Activated T-helper 17 cell treated with anti-CD3 and anti-CD28 coated beads, Interleukin-2, amount 50 U/mL, for 72 hours (primary cell): ENCODE measurements at regions not wholly inside any gene's neighbourhood (a gene's known extent, or its start where the extent isn't known, plus 50 kb on each side); places are given as distances from the start of the nearest gene placed in this dataset.

ENCODE experiments used
- ATAC-seq: fragments of 150-1000 bp; cut with Tn5 transposase; replicated peaks from 2 replicates; pipeline ENCODE4 v1.10.0; 2021; ENCODE audit warnings: mild to moderate bottlenecking, moderate library complexity
- H3K27ac Mint-ChIP-seq: one replicate; pipeline ENCODE4 v1.8.0; 2022; ENCODE audit warnings: mixed read lengths
- H3K27me3 Mint-ChIP-seq: one replicate; pipeline ENCODE4 v1.8.0; 2022; ENCODE audit warnings: mixed read lengths
- H3K36me3 Mint-ChIP-seq: one replicate; pipeline ENCODE4 v1.8.0; 2022; ENCODE audit warnings: low read depth, mild to moderate bottlenecking, mixed read lengths
- H3K4me1 Mint-ChIP-seq: one replicate; pipeline ENCODE4 v1.8.0; 2022; ENCODE audit warnings: mixed read lengths
- H3K4me3 Mint-ChIP-seq: one replicate; pipeline ENCODE4 v1.8.0; 2022; ENCODE audit warnings: mild to moderate bottlenecking, mixed read lengths
- H3K9me3 Mint-ChIP-seq: one replicate; pipeline ENCODE4 v1.8.0; 2022; ENCODE audit warnings: mixed read lengths

DNA sequence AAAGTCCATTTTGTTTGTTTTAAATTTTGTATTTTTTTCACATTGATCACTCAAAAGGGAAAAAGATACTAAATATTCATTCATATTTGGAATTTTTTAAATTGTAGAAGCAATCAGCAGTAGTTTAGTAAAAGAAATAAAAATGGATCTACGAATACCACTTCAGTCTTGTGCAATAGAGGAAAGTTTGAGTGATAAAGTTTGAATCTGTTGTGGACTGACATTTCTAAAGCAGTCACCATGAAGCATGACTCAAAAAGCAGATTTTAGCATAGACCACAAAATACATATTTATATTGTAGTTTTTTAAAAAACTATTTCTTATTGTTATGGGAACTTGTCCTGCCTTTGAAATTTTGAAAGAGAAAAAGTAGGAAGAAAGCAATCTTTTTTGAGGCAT, 520.5 kb upstream of the ZEB2 start:
- Mint-ChIP-seq H3K4me3 (no peak overlapping the region), H3K27ac (no peak overlapping the region), H3K9me3 (no peaks in the 10 kb centered on the region), H3K27me3 (no peaks in the 10 kb centered on the region), H3K36me3 (no peaks in the 10 kb centered on the region), H3K4me1 (no peaks in the 10 kb centered on the region)
- ATAC-seq: no peak

GRCh38 chr2:145038041-145038525, 518.2 kb upstream of the ZEB2 start:
- Mint-ChIP-seq H3K36me3 (no peaks in the 10 kb centered on the region), H3K4me1 (no peaks in the 10 kb centered on the region), H3K9me3 (no peaks in the 10 kb centered on the region), H3K4me3 (no peak overlapping the region), H3K27ac (no peak overlapping the region), H3K27me3 (no peaks in the 10 kb centered on the region)
- no peak for ATAC-seq

DNA sequence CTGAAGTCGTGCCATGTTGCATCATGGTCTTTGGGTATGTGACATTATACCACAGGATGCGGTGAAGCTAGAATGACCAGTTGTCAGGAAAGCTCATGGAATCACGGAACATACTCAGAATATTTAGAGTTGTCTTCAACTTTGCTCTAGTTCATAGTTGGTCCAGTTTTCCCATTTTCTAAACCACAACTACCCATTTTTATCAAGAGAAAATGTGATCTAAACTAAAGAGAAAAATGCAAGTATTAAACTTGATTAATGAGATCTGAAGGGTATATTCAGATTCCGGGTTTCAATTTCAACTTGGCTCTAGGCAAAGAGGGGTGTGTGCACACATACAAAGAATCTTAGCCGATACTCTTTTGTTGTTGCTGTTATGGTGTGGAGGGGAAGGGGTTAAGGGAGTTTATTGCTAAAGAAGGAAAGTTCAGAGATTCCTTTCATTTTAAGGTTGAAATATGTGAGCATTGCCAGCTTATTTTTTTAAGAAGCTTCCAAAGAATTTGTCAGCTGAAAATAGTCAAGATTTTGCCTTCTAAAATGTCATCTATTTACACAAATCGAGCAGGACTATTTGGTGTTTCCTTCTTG, 516.6 kb upstream of the ZEB2 start:
- no peaks in the 10 kb centered on the region for H3K4me1 Mint-ChIP-seq
- no peak overlapping the region for H3K4me3 Mint-ChIP-seq
- H3K27me3 Mint-ChIP-seq: no peaks in the 10 kb centered on the region
- no peaks in the 10 kb centered on the region for H3K9me3 Mint-ChIP-seq
- H3K36me3 Mint-ChIP-seq: no peaks in the 10 kb centered on the region
- no peak overlapping the region for H3K27ac Mint-ChIP-seq
- ATAC-seq: no peak

- Mint-ChIP-seq H3K27me3 (no peaks in the 10 kb centered on the region), H3K4me1 (no peaks in the 10 kb centered on the region), H3K4me3 (no peak overlapping the region), H3K9me3 (no peaks in the 10 kb centered on the region), H3K27ac (no peak overlapping the region), H3K36me3 (no peaks in the 10 kb centered on the region)
- no peak for ATAC-seq
Observed at GRCh38 chr2:145034511-145034910, 514.6 kb upstream of the ZEB2 start.

DNA sequence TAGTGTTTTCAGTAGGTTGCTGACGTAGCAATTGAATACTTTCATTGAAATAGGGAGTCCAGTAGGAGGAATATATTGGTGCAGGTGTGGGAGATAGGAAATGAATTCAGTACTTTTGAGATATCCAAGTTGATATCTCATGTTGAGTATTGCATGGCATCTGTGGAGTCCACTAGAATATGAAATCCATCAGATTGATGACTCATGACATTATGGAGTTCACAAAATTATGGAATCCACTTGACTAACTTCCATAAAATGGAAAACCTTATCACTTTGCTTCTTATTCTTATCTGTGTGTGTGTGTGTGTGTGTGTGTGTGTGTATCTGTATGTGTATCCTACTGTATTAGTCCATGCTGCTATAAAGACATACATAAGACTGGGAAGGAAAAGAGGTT, 513.5 kb upstream of the ZEB2 start:
- Mint-ChIP-seq H3K27me3 (peaks cover 3% of the 10 kb centered on the region), H3K27ac (no peak overlapping the region), H3K36me3 (no peaks in the 10 kb centered on the region), H3K9me3 (no peaks in the 10 kb centered on the region), H3K4me1 (no peaks in the 10 kb centered on the region), H3K4me3 (no peak overlapping the region)
- ATAC-seq: no peak

DNA sequence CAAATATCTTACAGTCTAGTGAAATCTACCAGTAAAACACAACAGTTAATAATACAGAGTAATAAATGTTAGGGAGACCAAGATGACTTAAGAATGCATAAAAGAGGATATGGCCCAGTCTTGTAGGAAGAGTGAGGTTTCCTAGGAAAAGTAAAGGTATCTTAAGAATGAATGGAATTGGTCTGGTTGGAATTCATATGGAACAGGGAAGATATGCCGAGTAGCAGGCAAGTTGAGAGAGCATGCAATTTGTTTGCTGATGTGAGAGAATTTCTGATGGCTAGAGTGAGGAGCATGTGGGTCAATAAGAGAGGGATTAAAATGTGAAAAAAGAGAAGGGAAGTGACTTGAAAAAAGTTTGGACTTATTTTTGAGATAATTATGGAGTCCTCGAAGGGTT, 512.9 kb upstream of the ZEB2 start:
- no peaks in the 10 kb centered on the region for H3K36me3 Mint-ChIP-seq
- peaks cover 3% of the 10 kb centered on the region for H3K27me3 Mint-ChIP-seq
- no peak overlapping the region for H3K27ac Mint-ChIP-seq
- H3K4me3 Mint-ChIP-seq: no peak overlapping the region
- ATAC-seq: no peak
- no peaks in the 10 kb centered on the region for H3K4me1 Mint-ChIP-seq
- no peaks in the 10 kb centered on the region for H3K9me3 Mint-ChIP-seq

- no peaks in the 10 kb centered on the region for H3K36me3 Mint-ChIP-seq
- ATAC-seq: no peak
- H3K4me3 Mint-ChIP-seq: no peak overlapping the region
- H3K27me3 Mint-ChIP-seq: peaks cover 3% of the 10 kb centered on the region
- no peaks in the 10 kb centered on the region for H3K4me1 Mint-ChIP-seq
- no peaks in the 10 kb centered on the region for H3K9me3 Mint-ChIP-seq
- H3K27ac Mint-ChIP-seq: no peak overlapping the region
Observed at GRCh38 chr2:145029873-145030272, 510.0 kb upstream of the ZEB2 start.

- ATAC-seq: no peak
- Mint-ChIP-seq H3K27me3 (peaks cover 3% of the 10 kb centered on the region), H3K4me3 (no peak overlapping the region), H3K27ac (no peak overlapping the region), H3K36me3 (no peaks in the 10 kb centered on the region), H3K4me1 (no peaks in the 10 kb centered on the region), H3K9me3 (no peaks in the 10 kb centered on the region)
Observed at GRCh38 chr2:145029081-145029480, 509.2 kb upstream of the ZEB2 start.

DNA sequence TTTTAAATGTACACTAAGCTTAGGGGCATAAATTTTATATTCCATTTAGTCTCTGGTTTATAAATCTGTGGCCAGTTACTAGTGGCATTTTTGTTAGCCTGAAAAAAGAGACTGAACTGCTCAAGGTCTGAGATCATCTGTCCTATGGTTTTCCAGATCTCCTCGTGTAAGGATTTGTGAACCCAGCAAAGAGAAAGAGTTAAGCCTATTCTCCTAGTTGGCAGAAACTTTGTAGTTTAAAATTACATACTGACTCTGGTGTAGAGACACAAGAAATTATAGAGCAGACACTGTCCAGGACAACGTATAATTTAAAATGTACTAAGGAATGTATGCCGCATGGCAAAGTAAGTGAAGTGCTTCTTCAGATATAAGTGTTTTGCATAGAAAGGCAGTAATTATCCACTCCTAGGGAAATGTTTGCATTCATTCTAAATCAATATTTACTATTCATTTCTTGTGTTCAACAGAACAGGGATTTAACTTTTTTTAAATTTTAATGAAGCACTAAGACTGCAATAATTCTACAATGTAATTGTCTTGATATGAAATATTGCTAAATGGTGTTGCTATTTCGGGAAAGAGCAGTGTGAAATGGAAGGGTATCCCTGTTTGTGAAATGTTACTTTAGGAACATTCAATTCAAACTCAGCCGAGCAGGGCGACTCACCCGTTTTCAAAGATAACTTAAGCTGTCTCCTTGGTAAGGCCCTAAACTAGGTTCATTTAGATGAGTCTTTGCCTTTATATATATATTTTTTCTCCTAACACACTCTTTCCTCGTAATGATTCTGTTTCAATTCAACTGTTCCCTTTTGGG, 508.4 kb upstream of the ZEB2 start:
- no peaks in the 10 kb centered on the region for H3K9me3 Mint-ChIP-seq
- H3K36me3 Mint-ChIP-seq: no peaks in the 10 kb centered on the region
- peaks cover 3% of the 10 kb centered on the region for H3K27me3 Mint-ChIP-seq

DNA sequence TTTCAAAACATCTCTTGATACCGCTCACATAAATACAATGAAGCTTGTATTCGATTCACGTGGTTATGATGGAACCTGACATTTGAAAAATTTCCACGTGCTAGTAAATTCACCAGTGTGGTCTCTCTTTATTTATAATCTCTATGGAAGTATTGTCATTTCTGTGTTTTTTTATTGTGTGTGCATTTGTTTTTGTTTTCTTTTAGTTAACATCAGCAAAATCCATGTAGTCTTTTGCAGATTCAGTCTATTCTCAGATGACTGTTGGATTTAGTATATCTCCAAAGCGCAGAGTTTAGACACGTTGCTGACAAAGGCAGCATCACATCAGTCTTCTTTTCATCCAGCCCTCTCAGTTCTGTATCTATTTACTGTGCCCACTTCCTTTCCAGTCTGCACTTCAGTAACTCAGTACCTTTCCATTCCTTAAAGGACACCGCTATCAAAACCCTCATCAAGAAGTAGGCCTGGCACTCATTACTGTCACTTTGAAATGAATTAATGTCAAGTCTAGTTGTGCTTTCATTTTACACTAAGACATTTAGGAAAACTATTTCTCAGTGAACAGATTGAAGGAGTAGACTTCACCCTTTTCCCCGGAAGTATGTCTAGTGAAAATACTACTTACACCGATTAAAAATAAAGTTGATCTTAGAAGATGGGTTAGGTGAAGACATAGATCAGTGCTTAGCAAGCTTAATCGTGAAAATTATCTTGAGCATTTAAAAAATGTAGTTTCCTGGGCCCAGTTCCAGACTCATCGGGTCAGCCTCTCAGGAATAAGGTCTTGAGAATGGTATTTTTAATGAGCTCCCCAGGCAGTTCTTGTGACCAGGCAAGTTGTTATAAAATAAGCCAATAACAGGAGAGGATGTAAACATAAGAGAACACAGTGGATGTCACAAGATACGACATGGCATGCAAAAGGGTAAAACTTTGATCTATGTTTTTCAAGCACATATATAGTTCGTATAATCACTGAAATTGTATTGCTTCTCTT, 506.8 kb upstream of the ZEB2 start:
- H3K27ac Mint-ChIP-seq: no peak overlapping the region
- H3K36me3 Mint-ChIP-seq: no peaks in the 10 kb centered on the region
- no peaks in the 10 kb centered on the region for H3K4me1 Mint-ChIP-seq
- peaks cover 3% of the 10 kb centered on the region for H3K27me3 Mint-ChIP-seq
- H3K9me3 Mint-ChIP-seq: no peaks in the 10 kb centered on the region
- H3K4me3 Mint-ChIP-seq: no peak overlapping the region
- no peak for ATAC-seq

More for the DNA sequence above, 508.4 kb upstream of the ZEB2 start:
- H3K27ac Mint-ChIP-seq: no peak overlapping the region
- ATAC-seq: no peak
- no peaks in the 10 kb centered on the region for H3K4me1 Mint-ChIP-seq
- no peak overlapping the region for H3K4me3 Mint-ChIP-seq

DNA sequence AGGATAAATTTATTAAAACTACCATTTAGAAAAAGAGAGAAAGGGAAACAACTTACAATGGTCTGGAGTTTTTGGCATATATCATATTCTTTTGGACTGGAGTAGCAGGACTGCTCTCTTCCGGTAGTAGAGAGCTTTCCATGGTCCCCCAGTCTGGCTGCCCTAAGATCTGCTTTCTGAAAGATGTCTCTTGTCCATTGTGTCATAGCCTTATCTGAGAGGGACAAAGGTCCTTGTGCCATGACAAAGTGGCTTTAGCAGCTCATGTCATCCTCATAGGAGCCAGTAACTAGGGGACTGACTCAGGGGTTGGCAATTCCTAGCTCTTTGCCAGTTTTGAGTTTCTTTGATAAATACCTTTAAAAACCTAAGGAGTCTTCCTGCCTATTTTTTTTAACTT, 505.5 kb upstream of the ZEB2 start:
- no peaks in the 10 kb centered on the region for H3K36me3 Mint-ChIP-seq
- H3K27me3 Mint-ChIP-seq: peaks cover 3% of the 10 kb centered on the region
- H3K27ac Mint-ChIP-seq: no peak overlapping the region
- no peak overlapping the region for H3K4me3 Mint-ChIP-seq
- no peaks in the 10 kb centered on the region for H3K4me1 Mint-ChIP-seq
- H3K9me3 Mint-ChIP-seq: no peaks in the 10 kb centered on the region
- no peak for ATAC-seq

- ATAC-seq: no peak
- no peaks in the 10 kb centered on the region for H3K4me1 Mint-ChIP-seq
- no peak overlapping the region for H3K4me3 Mint-ChIP-seq
- H3K9me3 Mint-ChIP-seq: no peaks in the 10 kb centered on the region
- no peak overlapping the region for H3K27ac Mint-ChIP-seq
- H3K27me3 Mint-ChIP-seq: no peaks in the 10 kb centered on the region
- no peaks in the 10 kb centered on the region for H3K36me3 Mint-ChIP-seq
Observed at GRCh38 chr2:145023334-145023934, 503.5 kb upstream of the ZEB2 start.

- no peaks in the 10 kb centered on the region for H3K36me3 Mint-ChIP-seq
- H3K4me1 Mint-ChIP-seq: no peaks in the 10 kb centered on the region
- no peak overlapping the region for H3K27ac Mint-ChIP-seq
- no peaks in the 10 kb centered on the region for H3K9me3 Mint-ChIP-seq
- no peak overlapping the region for H3K4me3 Mint-ChIP-seq
- no peaks in the 10 kb centered on the region for H3K27me3 Mint-ChIP-seq
- ATAC-seq: no peak
Observed at GRCh38 chr2:145022666-145023333, 502.9 kb upstream of the ZEB2 start.
